Cardiac septum (tissue), 1 donor: ENCODE measurements at regions not wholly inside any gene's neighbourhood (a gene's known extent, or its start where the extent isn't known, plus 50 kb on each side); places are given as distances from the start of the nearest gene placed in this dataset.

Source experiments
- DNase-seq: peaks from one replicate; pipeline ENCODE4 v3.0.0-alpha.2; 2020; ENCODE audit warnings: low spot score
- intact Hi-C: fragments of 100-400 bp; cut with DNase I; formaldehyde crosslinking; loops from one replicate; pipeline ENCODE4 v1.14.0; 2022
- donor health status: DM: no; HTN: no; CAD: no.

- no peak for DNase-seq
- intact Hi-C loops = no loop called here
These were observed 533.8 kb downstream of the OLFM4 start for GRCh38 chr13:53562419-53562818.

- no peak for DNase-seq
- intact Hi-C loops = no loop called here
These were observed 539.9 kb downstream of the OLFM4 start for GRCh38 chr13:53568491-53568890.

GRCh38 chr13:53569453-53569852 is 540.8 kb downstream of the OLFM4 start:
- DNase-seq = no peak
- intact Hi-C loops = no loop called here

- DNase-seq = no peak
- intact Hi-C loops = no loop called here
These were observed 572.5 kb downstream of the OLFM4 start for GRCh38 chr13:53601113-53601512.

- DNase-seq = no peak
- intact Hi-C loops = no loop called here
These were observed 576.7 kb downstream of the OLFM4 start for GRCh38 chr13:53605326-53605725.

- intact Hi-C loops = no loop called here
- DNase-seq = no peak
These were observed 583.6 kb downstream of the OLFM4 start for GRCh38 chr13:53612200-53612599.

GRCh38 chr13:53622456-53622855 is 593.8 kb downstream of the OLFM4 start:
- intact Hi-C loops = no loop called here
- no peak for DNase-seq

GRCh38 chr13:53623146-53623545 is 594.5 kb downstream of the OLFM4 start:
- intact Hi-C loops = no loop called here

GRCh38 chr13:53631511-53631910 is 602.9 kb downstream of the OLFM4 start:
- no peak for DNase-seq
- intact Hi-C loops = no loop called here

More at GRCh38 chr13:53623146-53623545, 594.5 kb downstream of the OLFM4 start:
- no peak for DNase-seq

GRCh38 chr13:53638040-53638439 is 609.4 kb downstream of the OLFM4 start:
- intact Hi-C loops = no loop called here
- DNase-seq = no peak

GRCh38 chr13:53642306-53642705 is 613.7 kb downstream of the OLFM4 start:
- intact Hi-C loops = no loop called here
- DNase-seq = no peak

GRCh38 chr13:53648673-53649072 is 620.1 kb downstream of the OLFM4 start:
- no peak for DNase-seq
- intact Hi-C loops = no loop called here

- intact Hi-C loops = no loop called here
- no peak for DNase-seq
These were observed 643.4 kb downstream of the OLFM4 start for GRCh38 chr13:53672005-53672404.

GRCh38 chr13:53683146-53683545 is 654.5 kb downstream of the OLFM4 start:
- intact Hi-C loops = no loop called here
- DNase-seq = no peak

GRCh38 chr13:53683608-53684007 is 655.0 kb downstream of the OLFM4 start:
- intact Hi-C loops = no loop called here

GRCh38 chr13:53691417-53691816 is 662.8 kb downstream of the OLFM4 start:
- intact Hi-C loops = no loop called here
- no peak for DNase-seq

More at GRCh38 chr13:53683608-53684007, 655.0 kb downstream of the OLFM4 start:
- DNase-seq = no peak

- intact Hi-C loops = no loop called here
- DNase-seq = no peak
These were observed 666.4 kb downstream of the OLFM4 start for GRCh38 chr13:53694814-53695532.

GRCh38 chr13:53703371-53704080 is 674.9 kb downstream of the OLFM4 start:
- intact Hi-C loops = no loop called here
- no peak for DNase-seq

GRCh38 chr13:53719281-53719680 is 690.7 kb downstream of the OLFM4 start:
- intact Hi-C loops = no loop called here
- no peak for DNase-seq

- intact Hi-C loops = no loop called here
- no peak for DNase-seq
These were observed 704.1 kb downstream of the OLFM4 start for GRCh38 chr13:53732664-53733063.

GRCh38 chr13:53743906-53744305 is 715.3 kb downstream of the OLFM4 start:
- DNase-seq = no peak
- intact Hi-C loops = no loop called here
